ENCODE measurements at regions not wholly inside any gene's neighbourhood (a gene's known extent, or its start where the extent isn't known, plus 50 kb on each side); places are given as distances from the start of the nearest gene placed in this dataset.

- no peak for TF ChIP-seq EP300 (IDR thresholded peaks at IDR 0.05)
- no peak for TF ChIP-seq CTCF (IDR thresholded peaks at IDR 0.05)
Measured at GRCh38 chr4:156692016-156692415, 279.6 kb downstream of the PDGFC start.

Data from suprapubic skin (tissue), 3 donors.